HEK293T (cell line): ENCODE measurements at regions not wholly inside any gene's neighbourhood (a gene's known extent, or its start where the extent isn't known, plus 50 kb on each side); places are given as distances from the start of the nearest gene placed in this dataset.

ENCODE experiments used
- CTCF ChIA-PET: fragments of 350-600 bp; formaldehyde crosslinking; extraction: SDS; loops from one replicate; lab custom pipeline; 2021; ENCODE audit warnings: antibody characterized with exemption, inconsistent platforms; lab: Yijun Ruan, JAX
- POLR2A ChIA-PET: fragments of 350-600 bp; formaldehyde crosslinking; extraction: SDS; loops from one replicate; lab custom pipeline; 2020; ENCODE audit warnings: antibody characterized with exemption, inconsistent platforms; lab: Yijun Ruan, JAX
- DNase-seq: peaks from one replicate; pipeline ENCODE4 v3.0.0; 2012; ENCODE audit warnings: mixed read lengths; ENCODE audit errors: extremely low spot score
- ARNT ChIP-seq: fragments of 450-650 bp; IDR thresholded peaks from 2 replicates; pipeline ENCODE4 v1.6.1; 2017; ENCODE audit warnings: mild to moderate bottlenecking
- BHLHE40 ChIP-seq: fragments of 450-650 bp; IDR thresholded peaks from 2 replicates; pipeline ENCODE4 v1.6.1; 2016; ENCODE audit warnings: mild to moderate bottlenecking, moderate library complexity, borderline replicate concordance
- CTBP1 ChIP-seq: fragments of 450-650 bp; IDR thresholded peaks from 2 replicates; pipeline ENCODE4 v1.6.1; 2016; ENCODE audit warnings: borderline replicate concordance
- ELF4 ChIP-seq: fragments of 450-650 bp; IDR thresholded peaks from 2 replicates; pipeline ENCODE4 v1.6.1; 2017; ENCODE audit warnings: antibody characterized with exemption
- FOXA1 ChIP-seq: fragments of 450-650 bp; IDR thresholded peaks from 2 replicates; pipeline ENCODE4 v1.6.1; 2016; ENCODE audit warnings: mild to moderate bottlenecking
- FOXK2 ChIP-seq: fragments of 450-650 bp; IDR thresholded peaks from 2 replicates; pipeline ENCODE4 v1.6.1; 2016; ENCODE audit warnings: mild to moderate bottlenecking
- FOXM1 ChIP-seq: fragments of 450-650 bp; IDR thresholded peaks from 2 replicates; pipeline ENCODE4 v1.6.1; 2017; ENCODE audit warnings: mild to moderate bottlenecking, borderline replicate concordance
- L3MBTL2 ChIP-seq: fragments of 450-650 bp; conservative IDR thresholded peaks from 2 replicates; pipeline ENCODE4 v1.6.1; 2016; ENCODE audit warnings: mild to moderate bottlenecking
- LEF1 ChIP-seq: fragments of 450-650 bp; IDR thresholded peaks from 2 replicates; pipeline ENCODE4 v1.6.1; 2017; ENCODE audit warnings: mild to moderate bottlenecking, borderline replicate concordance
- NFRKB ChIP-seq: fragments of 450-650 bp; IDR thresholded peaks from 2 replicates; pipeline ENCODE4 v1.6.1; 2016; ENCODE audit warnings: mild to moderate bottlenecking, moderate library complexity
- SP1 ChIP-seq: fragments of 450-650 bp; IDR thresholded peaks from 2 replicates; pipeline ENCODE4 v1.6.1; 2017
- SUZ12 ChIP-seq: fragments of 450-650 bp; IDR thresholded peaks from 2 replicates; pipeline ENCODE4 v1.6.1; 2016; ENCODE audit warnings: mild to moderate bottlenecking
- ZNF384 ChIP-seq: fragments of 450-650 bp; IDR thresholded peaks from 2 replicates; pipeline ENCODE4 v1.6.1; 2016
- TF ChIP-seq, protein P1 (sequence below): fragments of 450-650 bp; IDR thresholded peaks from 2 replicates; pipeline ENCODE4 v1.6.1; 2016

DNA sequence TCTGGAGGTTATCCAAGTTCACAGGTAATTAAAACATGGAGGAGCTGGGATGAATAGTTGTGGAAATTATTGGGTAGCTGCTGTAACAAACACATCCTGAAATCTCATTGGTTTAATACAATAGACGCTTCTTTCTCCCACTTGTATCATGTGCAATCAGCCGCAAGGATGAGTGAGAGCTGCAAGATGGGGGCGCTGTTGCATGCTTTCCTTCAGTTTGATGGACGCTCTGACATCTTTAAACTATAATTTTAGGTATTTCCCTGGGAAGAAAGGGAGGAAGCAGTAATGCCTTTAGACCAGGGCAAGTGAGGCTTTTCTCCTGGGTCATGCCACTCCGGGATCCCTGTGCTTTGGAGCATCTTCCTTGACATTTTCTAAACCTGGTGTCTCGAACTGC, 178.7 kb downstream of the PAWR start:
- POLR2A ChIA-PET, result no interaction called here
- TF ChIP-seq ARNT (no peak), BHLHE40 (no peak)
- TF ChIP-seq, protein P1, sequence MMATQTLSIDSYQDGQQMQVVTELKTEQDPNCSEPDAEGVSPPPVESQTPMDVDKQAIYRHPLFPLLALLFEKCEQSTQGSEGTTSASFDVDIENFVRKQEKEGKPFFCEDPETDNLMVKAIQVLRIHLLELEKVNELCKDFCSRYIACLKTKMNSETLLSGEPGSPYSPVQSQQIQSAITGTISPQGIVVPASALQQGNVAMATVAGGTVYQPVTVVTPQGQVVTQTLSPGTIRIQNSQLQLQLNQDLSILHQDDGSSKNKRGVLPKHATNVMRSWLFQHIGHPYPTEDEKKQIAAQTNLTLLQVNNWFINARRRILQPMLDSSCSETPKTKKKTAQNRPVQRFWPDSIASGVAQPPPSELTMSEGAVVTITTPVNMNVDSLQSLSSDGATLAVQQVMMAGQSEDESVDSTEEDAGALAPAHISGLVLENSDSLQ, result peak; percentile 43
- DNase-seq, result no peak
- CTCF ChIA-PET, result no interaction called here

GRCh38 chr12:79508622-79509021, 182.1 kb downstream of the PAWR start:
- no peak for TF ChIP-seq BHLHE40
- TF ChIP-seq ARNT, result no peak
- TF ChIP-seq FOXM1, result no peak
- no peak for TF ChIP-seq ELF4
- TF ChIP-seq FOXK2, result no peak
- no peak for TF ChIP-seq CTBP1
- TF ChIP-seq L3MBTL2, result no peak
- no peak for TF ChIP-seq LEF1
- TF ChIP-seq SUZ12, result no peak
- TF ChIP-seq SP1, result no peak
- no peak for TF ChIP-seq ZNF384
- TF ChIP-seq NFRKB, result no peak
- no peak for TF ChIP-seq FOXA1
- ChIA-PET CTCF (no interaction called here), POLR2A (no interaction called here)
- no peak for DNase-seq
